GM18909 (cell line): ENCODE measurements at regions not wholly inside any gene's neighbourhood (a gene's known extent, or its start where the extent isn't known, plus 50 kb on each side); places are given as distances from the start of the nearest gene placed in this dataset.
"Not testable (repeated sequence)": the region's sequence is repeated elsewhere in the genome, so short reads cannot be mapped to it uniquely, and the experiment has no call there.

Experiments used
- ATAC-seq: cut with Tn5 transposase; IDR thresholded peaks from one replicate; pipeline ENCODE4 v1.9.1; 2021; ENCODE audit warnings: mild to moderate bottlenecking; ENCODE audit not compliant: unreplicated experiment, poor library complexity

DNA sequence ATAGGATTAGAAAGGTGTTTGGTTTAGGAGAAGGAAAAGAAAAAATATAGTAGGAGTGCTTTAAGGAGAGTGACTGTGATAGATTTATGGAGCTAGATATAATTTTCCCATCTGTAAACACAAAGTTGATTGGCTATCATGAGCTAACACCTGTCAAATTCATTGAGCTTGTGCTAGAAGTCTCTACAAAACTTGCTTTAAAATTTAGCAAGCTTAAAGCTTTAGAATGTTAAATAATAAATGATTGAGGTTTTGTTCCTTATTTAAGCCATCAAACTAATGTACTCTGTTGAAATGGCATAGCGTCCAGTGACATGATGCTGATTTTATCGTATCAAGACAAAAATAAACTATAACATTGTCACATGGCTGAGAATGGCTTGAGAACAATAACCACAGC lies 1497.4 kb upstream of the DDX18 start:
- ATAC-seq: no peak

DNA sequence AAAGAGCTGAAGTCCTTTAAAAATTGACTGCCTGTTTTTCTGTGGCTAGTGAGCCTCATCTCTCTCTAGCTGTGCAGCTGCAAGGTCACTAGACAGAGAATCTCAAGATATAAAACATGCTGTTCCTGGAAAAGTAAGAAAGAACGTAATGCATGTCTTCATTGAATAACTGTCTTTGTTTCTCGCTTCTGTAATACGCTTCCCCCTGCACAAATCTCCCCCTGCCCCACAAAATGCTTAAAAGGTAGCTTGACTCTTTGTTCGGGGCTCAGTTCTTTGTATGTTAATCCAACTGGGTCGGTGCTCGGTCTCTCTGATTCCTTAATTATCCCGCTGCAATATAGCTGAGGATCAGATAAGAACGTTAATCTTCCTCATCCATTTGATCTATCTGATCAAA lies 1495.9 kb upstream of the DDX18 start:
- ATAC-seq: not testable (repeated sequence)

DNA sequence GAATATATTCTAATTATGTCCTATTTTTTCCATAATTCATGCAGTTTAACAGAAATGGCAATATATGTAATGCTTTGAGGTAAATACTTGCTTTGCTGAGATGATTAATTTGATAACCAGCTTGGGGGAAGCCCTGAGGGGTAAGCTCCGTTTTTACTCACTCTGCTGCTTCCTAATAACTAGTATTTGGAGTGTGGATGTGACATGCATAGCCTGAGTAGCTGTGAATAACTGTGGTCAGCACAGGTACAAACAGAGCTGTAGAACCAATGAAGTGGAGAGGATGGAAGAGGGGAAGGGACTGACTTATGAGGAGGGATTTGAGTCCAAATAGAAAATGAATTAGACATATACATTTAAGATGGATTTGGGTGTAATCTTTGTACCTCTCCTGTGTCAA lies 1495.5 kb upstream of the DDX18 start:
- ATAC-seq: no peak

DNA sequence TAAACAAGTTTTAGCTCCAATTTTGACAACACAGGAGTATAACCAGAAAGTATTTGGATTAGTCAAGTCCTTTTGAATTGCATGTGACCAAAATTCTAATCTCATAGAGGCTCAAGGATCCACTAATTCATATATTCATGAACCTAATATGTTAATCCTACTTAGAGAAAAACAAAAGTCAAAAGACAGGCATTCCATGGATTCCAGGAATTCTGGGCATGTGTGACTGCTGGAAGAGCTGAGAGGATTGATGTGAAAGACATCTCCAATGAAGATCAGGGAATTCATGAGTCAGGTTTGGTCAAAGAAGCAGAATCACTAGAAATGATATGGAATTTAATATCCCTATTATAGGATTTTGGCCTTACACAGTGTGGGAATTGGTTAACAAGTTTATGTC lies 1494.6 kb upstream of the DDX18 start:
- ATAC-seq: no peak

DNA sequence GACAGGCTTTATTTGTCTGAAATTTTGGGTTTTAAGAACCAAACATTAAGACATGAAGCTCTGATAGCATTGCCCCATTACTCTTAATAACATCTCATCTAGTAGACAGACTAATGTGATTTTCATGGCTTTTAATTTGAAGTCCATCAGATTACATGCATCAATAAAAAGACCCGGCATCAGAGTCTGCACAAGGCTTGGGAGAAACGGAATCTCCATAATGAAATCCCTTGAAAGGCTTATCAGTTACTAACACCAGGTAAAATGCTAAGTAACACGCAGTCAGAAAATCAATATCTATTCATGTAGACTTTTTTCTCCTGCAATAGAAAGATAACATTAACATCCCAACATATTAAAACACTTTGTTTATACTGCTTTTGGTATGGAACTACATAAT lies 1485.2 kb upstream of the DDX18 start:
- no peak for ATAC-seq

DNA sequence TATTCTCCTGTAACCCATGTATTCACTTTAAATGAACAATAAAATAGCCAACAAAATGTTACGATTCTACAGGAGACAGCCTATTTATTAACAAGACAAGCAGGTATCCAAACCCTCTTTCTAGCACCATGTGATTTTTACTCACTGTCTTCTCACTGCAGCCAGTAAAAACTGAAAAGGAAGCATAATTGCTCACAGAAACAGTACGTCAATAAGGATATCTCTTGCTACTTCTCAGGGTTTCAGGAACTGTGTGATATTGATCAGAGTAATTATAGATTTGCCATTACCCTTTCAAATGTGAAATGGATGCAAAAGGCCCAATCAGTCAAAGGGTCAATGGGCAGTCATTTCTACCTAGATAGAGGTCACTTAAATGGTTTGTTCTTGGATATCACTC lies 1473.8 kb upstream of the DDX18 start:
- no peak for ATAC-seq

DNA sequence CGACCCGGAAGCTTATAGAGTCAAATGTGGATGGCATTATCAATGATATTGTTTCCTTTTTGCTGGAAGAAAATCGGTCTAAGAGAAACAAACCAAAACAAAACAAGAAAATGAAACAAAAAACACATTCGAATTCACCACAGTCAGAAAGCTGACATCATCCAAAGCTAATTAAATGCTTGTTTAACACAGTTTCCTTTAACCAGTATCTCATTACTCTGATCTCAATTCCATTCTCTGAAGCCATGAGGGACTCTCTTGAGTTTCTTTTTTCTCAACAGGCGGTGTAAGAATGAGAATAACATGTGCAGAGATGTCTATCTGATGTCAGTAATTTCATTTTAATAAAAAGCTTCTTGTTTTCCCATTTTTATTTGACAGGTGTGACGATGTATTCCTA lies 1448.3 kb upstream of the DDX18 start:
- no peak for ATAC-seq

DNA sequence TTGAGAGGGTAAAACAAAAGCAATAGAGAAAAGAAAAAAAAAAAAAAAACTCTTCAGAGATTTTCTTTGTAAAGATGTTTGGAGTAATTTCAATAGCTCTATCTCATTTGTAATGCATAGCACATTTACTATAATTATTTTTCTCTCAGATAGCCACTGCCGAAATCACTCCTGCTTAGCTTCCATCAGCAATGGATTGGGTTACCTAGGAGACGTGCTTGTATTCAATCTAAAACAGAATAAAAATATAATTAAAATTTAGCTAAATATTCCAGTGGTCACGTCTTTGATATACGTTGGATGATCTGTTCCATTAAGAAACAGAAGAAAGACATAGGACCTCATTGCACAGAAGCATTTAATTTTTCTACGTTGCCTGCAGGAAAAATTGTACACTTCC lies 1435.7 kb upstream of the DDX18 start:
- no peak for ATAC-seq

DNA sequence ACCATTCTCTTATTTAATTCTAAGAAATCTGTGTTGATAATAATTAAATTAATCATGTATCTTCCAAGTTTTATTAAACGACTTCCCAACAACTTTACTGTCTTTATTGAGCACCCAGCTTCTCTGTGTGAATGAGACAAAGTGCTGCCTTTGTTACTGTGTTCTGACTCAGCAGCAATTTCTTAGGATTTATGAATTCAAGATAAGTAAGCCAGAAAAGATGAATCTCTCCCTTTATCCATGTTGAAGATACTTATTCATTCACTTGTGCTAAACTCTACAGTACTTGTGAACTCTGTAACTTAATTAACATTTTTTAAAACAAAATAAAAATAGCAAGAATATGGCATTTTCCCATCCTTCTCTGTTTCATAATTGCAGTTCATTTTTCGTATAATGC lies 1403.3 kb upstream of the DDX18 start:
- ATAC-seq: no peak

DNA sequence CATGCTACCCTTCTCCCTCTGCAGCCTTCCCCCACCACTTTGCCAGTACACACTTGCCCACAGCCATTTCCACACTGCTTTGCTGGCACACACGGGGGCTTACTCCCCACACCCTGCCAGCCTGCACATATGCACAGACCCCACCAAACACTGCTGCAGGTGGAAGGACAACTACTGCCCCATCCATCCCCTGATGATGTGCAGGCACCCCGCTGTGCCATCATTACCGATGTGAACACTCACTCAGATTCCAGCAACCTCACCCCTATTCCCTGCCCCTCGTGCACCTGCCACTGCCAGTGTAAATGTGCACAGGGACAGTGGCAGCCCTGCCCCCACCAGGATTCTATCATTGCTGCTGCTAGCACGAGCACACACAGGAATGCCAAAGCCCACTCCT lies 1400.8 kb upstream of the DDX18 start:
- no peak for ATAC-seq

DNA sequence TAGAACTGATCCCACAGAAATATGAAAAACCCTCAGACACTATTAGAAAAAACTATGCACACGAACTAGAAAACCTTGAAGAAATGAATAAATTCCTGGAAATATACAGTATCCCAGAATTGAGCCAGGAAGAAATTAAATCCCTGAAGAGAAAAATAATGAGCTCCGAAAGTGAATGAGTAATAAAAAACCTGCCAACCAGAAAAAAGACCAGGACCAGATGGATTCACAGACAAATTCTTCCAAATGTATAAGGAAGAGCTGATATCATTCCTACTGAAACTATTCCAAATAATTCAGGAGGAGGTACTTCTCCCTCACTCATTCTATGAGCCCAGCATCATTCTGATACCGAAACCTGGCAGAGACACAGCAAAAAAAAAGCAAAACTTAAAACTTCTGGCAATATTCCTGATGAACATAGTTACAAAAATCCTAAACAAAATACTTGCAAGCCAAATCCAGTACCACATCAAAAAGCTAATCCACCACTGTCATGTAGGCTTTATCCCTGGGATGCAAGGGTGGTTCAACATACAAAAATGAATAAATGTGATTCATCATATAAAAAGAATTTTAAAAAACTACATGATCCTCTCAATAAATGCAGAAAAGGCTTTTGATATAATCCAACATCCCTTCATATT lies 1397.6 kb upstream of the DDX18 start:
- no peak for ATAC-seq

DNA sequence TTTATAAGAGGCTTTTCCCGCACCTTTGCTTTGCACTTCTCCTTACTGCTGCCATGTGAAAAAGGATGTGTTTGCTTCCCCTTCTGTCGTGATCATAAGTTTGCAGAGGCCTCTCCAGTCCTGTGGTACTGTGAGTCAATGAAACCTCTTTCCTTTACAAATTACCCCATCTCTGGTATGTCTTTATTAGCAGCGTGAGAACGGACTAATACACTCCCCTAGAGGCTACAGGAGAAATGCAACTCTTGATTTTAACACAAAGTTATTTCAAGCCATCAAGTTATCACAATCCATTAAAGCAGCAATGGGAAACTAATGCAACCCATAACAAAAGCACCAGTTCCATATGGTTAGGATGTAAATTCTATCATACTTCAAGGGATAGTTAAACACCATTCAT lies 1378.8 kb upstream of the DDX18 start:
- ATAC-seq: no peak

DNA sequence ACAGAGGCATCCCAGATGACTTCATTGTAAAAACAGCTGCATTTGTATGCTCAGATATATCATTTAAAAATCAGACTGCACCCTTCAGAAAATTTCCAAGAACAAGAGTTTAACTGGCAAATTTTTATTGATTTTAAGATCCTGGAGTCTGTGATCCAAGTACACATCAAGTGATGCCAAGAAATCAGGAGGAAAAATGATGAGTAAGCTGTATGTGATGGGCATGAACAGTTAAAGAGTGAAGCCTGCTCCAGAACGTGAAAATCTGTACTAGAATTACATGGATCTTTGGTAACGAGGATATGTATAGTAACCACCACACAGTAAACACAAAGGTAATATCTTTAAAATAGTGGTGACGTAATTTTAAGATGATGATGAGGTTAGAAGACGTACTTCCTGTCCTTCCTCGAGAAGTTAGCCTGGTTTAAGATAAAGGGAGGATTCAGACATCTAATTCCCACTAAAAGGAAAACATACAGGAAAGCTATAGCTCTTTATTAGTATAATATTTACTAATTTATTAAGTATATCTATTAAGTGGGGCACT lies 1374.3 kb upstream of the DDX18 start:
- ATAC-seq: no peak

DNA sequence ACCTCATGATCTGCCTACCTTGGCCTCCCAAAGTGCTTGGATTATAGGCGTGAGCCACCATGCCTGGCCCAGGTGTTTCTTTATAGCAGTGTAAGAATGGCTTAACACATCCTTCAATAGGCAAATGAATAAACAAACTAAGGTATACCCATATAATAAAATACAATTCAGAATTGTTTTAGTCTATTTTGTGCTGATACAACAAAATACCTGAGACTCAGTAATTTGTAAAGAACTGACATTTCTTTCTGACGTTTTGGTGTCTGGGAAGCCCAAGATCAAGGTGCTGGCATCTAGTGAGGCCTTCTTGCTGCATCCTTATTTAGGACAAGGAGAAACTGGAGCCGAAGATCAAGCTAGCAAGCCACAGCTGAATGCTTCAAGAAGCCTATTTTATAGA lies 1372.1 kb upstream of the DDX18 start:
- no peak for ATAC-seq

DNA sequence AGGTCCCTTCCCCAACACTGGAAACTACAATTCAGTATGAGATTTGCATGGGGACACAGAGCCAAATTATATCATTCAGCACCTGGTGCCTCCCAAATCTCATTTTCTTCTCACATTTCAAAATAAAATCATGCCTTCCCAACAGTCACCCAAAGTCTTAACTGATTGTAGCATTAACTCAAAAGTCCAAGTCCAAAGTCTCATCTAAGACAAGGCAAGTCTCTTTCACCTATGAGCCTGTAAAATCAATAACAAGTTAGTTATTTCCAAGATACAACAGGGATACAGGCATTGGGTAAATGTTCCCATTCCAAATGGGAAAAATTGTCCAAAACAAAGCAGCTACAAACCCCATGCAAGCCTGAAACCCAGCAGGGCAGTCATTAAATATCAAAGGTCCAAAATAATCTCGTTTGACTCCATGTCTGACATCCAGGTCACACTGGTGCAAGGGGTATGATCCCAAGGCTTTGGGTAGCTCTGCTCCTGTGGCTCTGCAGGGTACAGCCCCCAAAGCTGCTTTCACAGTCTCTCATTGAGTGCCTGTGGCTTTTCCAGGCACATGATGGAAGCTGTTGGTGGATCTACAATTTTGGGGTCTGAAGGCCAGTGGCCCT lies 1370.1 kb upstream of the DDX18 start:
- ATAC-seq: no peak

DNA sequence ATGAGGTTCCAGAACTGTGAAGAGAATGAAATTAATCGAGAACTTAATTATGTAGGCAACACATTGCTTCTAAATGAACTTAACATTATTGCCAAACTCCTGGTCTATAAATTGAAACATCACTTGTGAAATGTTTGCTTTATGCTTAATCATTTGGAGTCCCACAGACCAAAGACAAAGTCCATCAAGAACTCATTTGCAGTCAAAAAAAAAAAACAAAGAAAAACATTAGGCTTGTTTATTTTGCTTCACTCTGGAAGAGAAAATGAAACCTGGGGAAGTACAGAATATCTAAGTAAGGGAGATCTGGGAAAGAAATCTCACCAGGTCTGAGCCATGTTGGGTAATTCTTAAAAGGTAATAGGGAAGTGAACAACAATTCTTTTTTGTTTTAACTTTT lies 1363.5 kb upstream of the DDX18 start:
- no peak for ATAC-seq

DNA sequence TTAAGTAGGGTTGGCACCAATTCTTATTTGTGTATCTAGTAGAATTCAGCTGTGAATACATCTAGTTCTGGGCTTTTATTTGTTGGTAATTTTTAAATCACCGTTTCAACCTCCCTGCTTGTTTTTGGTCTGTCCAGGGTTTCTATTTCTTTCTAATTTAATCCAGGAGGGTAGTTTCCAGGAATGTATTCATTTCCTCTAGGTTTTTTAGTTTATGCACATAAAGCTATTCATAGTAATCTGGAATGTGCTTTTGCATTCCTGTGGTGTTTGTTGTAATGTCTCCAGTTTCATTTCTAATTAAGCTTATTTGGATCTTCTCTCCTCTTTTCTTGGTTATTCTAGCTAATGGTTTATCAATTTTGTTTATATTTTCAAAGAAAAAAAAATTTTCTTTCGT lies 1361.8 kb upstream of the DDX18 start:
- ATAC-seq: no peak

DNA sequence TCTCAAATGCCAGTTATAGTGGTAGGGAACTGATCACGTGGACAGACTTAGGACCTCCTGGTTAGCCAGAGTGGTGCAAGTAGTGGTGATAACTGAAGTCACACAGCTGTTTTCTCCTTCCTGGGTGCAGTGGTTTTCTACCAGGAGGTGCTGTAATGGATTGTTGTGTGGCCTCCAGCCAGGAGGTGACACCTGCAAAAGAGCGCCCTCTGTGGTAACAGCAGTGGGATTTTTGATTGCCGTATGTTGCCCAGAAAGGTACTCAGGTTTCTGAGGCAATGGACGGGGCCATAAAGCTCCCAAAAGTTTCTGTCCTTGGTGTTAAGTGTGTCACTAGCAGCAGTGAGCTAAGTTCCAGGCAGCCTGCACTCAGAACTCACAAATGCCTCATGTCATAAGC lies 1358.1 kb upstream of the DDX18 start:
- no peak for ATAC-seq

DNA sequence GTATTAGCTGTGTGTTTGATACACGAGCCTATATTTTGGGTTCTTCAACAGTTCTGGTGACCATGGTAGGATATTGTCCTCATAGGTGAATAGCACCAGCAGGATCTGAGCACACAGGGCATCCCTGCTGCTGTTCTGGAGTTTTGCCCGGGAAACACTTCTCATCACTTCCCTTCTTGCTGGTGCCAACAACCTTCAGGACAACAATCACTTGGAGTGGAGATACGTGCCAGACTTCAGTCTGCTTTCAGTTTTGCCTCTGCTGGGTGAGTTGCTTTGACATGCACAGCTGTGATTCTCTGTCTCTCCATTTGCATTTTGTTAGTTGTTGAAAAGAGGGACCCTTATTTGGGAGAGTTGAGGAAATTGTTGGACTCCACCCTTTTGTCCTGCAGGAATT lies 1347.2 kb upstream of the DDX18 start:
- no peak for ATAC-seq

DNA sequence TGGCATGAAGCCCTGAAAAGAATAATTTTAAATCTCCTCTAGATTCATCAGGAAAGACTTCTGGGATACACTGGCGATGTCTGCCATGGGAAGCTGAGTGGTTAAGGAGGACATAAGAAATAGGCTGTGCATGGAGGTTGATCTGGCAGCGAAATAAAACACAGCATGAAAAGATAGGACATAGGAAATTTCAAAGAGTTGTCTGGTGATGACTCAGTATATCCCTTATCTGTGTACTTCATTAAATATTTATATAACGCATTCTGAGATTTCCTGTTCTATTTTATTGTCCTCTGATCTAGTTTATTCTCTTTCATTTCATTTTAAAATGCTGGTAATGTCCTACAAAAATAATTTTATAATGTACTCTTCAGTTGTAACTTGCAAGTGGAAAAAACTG lies 1337.3 kb upstream of the DDX18 start:
- no peak for ATAC-seq

DNA sequence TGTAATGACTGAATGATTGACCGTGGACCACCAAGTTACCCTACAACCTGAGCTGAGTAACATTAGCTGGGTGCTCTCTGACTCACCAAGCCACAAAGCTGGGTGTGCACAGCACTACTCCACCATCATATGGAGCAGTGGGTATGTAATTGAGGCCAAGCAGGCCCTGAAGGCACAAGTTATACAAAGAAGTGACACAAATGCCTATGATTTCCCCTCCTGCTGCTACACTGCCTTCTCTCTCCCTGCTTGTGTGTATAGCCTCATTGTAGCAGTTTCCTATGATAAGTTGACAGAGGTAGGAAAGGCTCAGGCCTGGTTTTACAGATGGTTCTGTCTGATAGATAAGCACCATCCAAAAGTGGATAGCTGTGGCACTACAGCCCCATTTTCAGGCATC lies 1327.2 kb upstream of the DDX18 start:
- no peak for ATAC-seq

DNA sequence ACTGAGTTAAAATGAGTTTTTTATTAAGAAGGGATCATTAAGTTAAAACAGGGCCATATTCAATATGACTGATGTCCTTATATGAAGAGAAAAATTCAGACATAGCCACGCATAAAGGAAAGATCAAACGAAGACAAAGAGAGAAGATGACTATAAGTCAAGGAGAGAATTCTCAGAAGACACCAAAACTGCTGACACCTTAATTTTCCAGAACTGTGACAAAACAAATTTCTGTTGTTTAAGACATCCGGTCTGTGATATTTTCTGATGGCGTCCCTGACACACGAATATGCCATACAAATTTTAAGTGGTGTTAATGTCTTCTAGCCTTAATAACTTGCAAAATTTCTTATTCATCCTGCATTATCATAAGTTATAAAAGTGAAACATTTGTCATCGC lies 1325.2 kb upstream of the DDX18 start:
- ATAC-seq: no peak
